ENCODE measurements at regions not wholly inside any gene's neighbourhood (a gene's known extent, or its start where the extent isn't known, plus 50 kb on each side); places are given as distances from the start of the nearest gene placed in this dataset.

- no peak for DNase-seq (ENCODE audit: low spot score)
Observed at GRCh38 chr5:56482363-56482762, 249.2 kb upstream of the ANKRD55 start.

GRCh38 chr5:56481428-56482357 lies 248.6 kb upstream of the ANKRD55 start:
- DNase-seq (ENCODE audit: low spot score), result peak; percentile 40

- no peak for DNase-seq (ENCODE audit: low spot score)
Observed at GRCh38 chr5:56480705-56481427, 247.7 kb upstream of the ANKRD55 start.

GRCh38 chr5:56480078-56480704 lies 247.1 kb upstream of the ANKRD55 start:
- peak; percentile 69 for DNase-seq (ENCODE audit: low spot score)

- DNase-seq (ENCODE audit: low spot score), result no peak
Observed at GRCh38 chr5:56479696-56480077, 246.6 kb upstream of the ANKRD55 start.

GRCh38 chr5:56479126-56479525 lies 246.0 kb upstream of the ANKRD55 start:
- no peak for DNase-seq (ENCODE audit: low spot score)

GRCh38 chr5:56478062-56478461 lies 244.9 kb upstream of the ANKRD55 start:
- no peak for DNase-seq (ENCODE audit: low spot score)

GRCh38 chr5:56476487-56476856 lies 243.3 kb upstream of the ANKRD55 start:
- DNase-seq (ENCODE audit: low spot score), result no peak

- DNase-seq (ENCODE audit: low spot score), result no peak
Observed at GRCh38 chr5:56475689-56476486, 242.8 kb upstream of the ANKRD55 start.

GRCh38 chr5:56471707-56472106 lies 238.6 kb upstream of the ANKRD55 start:
- DNase-seq (ENCODE audit: low spot score), result no peak

- DNase-seq (ENCODE audit: low spot score), result no peak
Observed at GRCh38 chr5:56470007-56470406, 236.9 kb upstream of the ANKRD55 start.

GRCh38 chr5:56468277-56468676 lies 235.1 kb upstream of the ANKRD55 start:
- DNase-seq (ENCODE audit: low spot score), result no peak

- no peak for DNase-seq (ENCODE audit: low spot score)
Observed at GRCh38 chr5:56467176-56467717, 234.1 kb upstream of the ANKRD55 start.

- DNase-seq (ENCODE audit: low spot score), result no peak
Observed at GRCh38 chr5:56466136-56466816, 233.1 kb upstream of the ANKRD55 start.

GRCh38 chr5:56465769-56466135 lies 232.6 kb upstream of the ANKRD55 start:
- no peak for DNase-seq (ENCODE audit: low spot score)

GRCh38 chr5:56464935-56465768 lies 232.0 kb upstream of the ANKRD55 start:
- no peak for DNase-seq (ENCODE audit: low spot score)

GRCh38 chr5:56463944-56464571 lies 230.9 kb upstream of the ANKRD55 start:
- DNase-seq (ENCODE audit: low spot score), result no peak

GRCh38 chr5:56461584-56461983 lies 228.5 kb upstream of the ANKRD55 start:
- DNase-seq (ENCODE audit: low spot score), result no peak

- DNase-seq (ENCODE audit: low spot score), result no peak
Observed at GRCh38 chr5:56460681-56461191, 227.6 kb upstream of the ANKRD55 start.

GRCh38 chr5:56460195-56460546 lies 227.0 kb upstream of the ANKRD55 start:
- DNase-seq (ENCODE audit: low spot score), result no peak
